Fibroblast of lung (primary cell): ENCODE measurements at regions not wholly inside any gene's neighbourhood (a gene's known extent, or its start where the extent isn't known, plus 50 kb on each side); places are given as distances from the start of the nearest gene placed in this dataset.
"Not testable (repeated sequence)": the region's sequence is repeated elsewhere in the genome, so short reads cannot be mapped to it uniquely, and the experiment has no call there.

Source experiments
- DNase-seq, 2 donors: peaks; one replicate each; pipeline versions ENCODE4 v3.0.0 to v3.0.0-alpha.2; 2010; ENCODE audit warnings: low read depth in 2 of 2
- H2AFZ ChIP-seq: 2 replicates; pipeline ENCODE4 v1.5.1; 2012; ENCODE audit warnings: low read length, control low read depth, inconsistent platforms
- H3K27ac ChIP-seq: 2 replicates; pipeline ENCODE4 v1.5.1; 2011; ENCODE audit warnings: low read length, control low read depth; ENCODE audit not compliant: insufficient read depth
- H3K27me3 ChIP-seq: 2 replicates; pipeline ENCODE4 v1.5.1; 2011; ENCODE audit warnings: mild to moderate bottlenecking, low read length; ENCODE audit not compliant: control insufficient read depth, insufficient read depth
- H3K36me3 ChIP-seq: 2 replicates; pipeline ENCODE4 v1.5.1; 2011; ENCODE audit warnings: low read length; ENCODE audit not compliant: control insufficient read depth, insufficient read depth
- H3K4me1 ChIP-seq: 2 replicates; pipeline ENCODE4 v1.5.1; 2011; ENCODE audit warnings: low read length; ENCODE audit not compliant: control insufficient read depth, insufficient read depth; ENCODE audit errors: extremely low read depth
- H3K4me2 ChIP-seq: 2 replicates; pipeline ENCODE4 v1.5.1; 2011; ENCODE audit warnings: low read length, control low read depth; ENCODE audit not compliant: insufficient read depth; ENCODE audit errors: extremely low read depth
- H3K4me3 ChIP-seq, 4 experiments: fragments of 200-600 bp in 1 of 4; sonication (generic) in 1 of 4; replicated peaks in 1 of 4; 2 replicates each; pipeline ENCODE4 v1.5.1; 2011 to 2016; ENCODE audit warnings: low read length in 4 of 4, low read depth in 3 of 4, mild to moderate bottlenecking in 3 of 4, control low read depth in 2 of 4, inconsistent platforms in 1 of 4, mixed read lengths in 1 of 4; ENCODE audit not compliant: insufficient read depth in 1 of 4; ENCODE audit errors: control extremely low read depth in 1 of 4
- H3K79me2 ChIP-seq: 2 replicates; pipeline ENCODE4 v1.5.1; 2012; ENCODE audit warnings: mild to moderate bottlenecking, low read length, inconsistent platforms; ENCODE audit not compliant: control insufficient read depth, insufficient read depth
- H3K9ac ChIP-seq: 2 replicates; pipeline ENCODE4 v1.5.1; 2011; ENCODE audit warnings: mild to moderate bottlenecking, low read length, control low read depth; ENCODE audit not compliant: insufficient read depth
- H3K9me3 ChIP-seq: 2 replicates; pipeline ENCODE4 v1.5.1; 2012; ENCODE audit warnings: low read depth, low read length; ENCODE audit not compliant: control insufficient read depth, insufficient read depth
- H4K20me1 ChIP-seq: 2 replicates; pipeline ENCODE4 v1.5.1; 2011; ENCODE audit warnings: low read length; ENCODE audit not compliant: control insufficient read depth, insufficient read depth; ENCODE audit errors: extremely low read depth
- EZH2 ChIP-seq: IDR thresholded peaks from 2 replicates; pipeline ENCODE4 v1.5.1; 2012; ENCODE audit warnings: low read length, control low read depth, mild to moderate bottlenecking; ENCODE audit errors: missing control alignments
- TF ChIP-seq, protein P1 (sequence below), 2 donors: IDR thresholded peaks in 1 of 2; conservative IDR thresholded peaks in 1 of 2; 1 replicate in 1 of 2; 2 replicates in 1 of 2; pipeline ENCODE4 v1.5.1; 2011 to 2012; ENCODE audit warnings: low read length in 2 of 2, control low read depth in 1 of 2, inconsistent platforms in 1 of 2, low read depth in 1 of 2, mild to moderate bottlenecking in 1 of 2

DNA sequence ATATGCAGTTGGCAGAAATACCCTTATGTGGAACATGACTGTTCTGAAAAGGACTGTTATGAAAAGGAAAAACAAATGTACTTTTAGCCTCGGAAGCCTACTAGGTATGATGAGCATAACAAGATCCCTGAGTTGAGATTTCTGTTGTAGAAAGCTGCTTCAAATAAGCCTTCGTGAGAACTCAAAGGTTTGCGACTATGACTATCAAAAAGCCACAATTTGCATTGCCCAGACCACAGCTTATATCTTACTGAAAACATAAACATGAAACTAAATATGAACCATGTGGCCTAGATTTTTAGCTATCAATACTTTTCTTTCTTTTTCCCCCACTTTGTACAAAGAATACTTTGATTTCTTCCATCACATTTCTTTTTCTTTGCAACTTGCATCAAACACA, 398.2 kb upstream of the LCORL start:
- H3K9ac ChIP-seq = no peak overlapping the region
- no peaks in the 10 kb centered on the region for H3K9me3 ChIP-seq
- no peak overlapping the region for H3K4me2 ChIP-seq

DNA sequence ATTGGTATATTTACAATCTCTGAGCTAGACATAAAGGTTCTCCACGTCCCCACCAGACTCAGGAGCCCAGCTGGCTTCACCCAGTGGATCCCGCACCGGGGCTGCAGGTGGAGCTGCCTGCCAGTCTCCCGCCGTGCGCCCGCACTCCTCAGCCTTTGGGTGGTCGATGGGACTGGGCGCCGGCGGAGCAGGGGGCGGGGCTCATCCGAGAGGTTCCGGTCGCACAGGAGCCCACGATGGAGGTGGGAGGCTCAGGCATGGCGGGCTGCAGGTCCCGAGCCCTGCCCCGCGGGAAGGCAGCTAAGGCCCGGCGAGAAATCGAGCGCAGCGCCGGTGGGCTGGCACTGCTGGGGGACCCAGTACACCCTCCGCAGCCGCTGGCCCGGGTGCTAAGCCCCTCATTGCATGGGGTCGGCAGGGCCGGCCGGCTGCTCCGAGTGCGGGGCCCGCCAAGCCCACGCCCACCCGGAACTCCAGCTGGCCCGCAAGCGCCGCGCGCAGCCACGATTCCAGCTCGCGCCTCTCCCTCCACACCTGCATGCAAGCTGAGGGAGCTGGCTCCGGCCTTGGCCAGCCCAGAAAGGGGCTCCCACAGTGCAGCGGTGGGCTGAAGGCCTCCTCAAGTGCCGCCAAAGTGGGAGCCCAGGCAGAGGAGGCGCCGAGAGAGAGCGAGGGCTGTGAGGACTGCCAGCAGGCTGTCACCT, 396.8 kb upstream of the LCORL start:
- not testable (repeated sequence) for H3K79me2 ChIP-seq, H2AFZ ChIP-seq, H3K9me3 ChIP-seq, H3K27me3 ChIP-seq, DNase-seq, H4K20me1 ChIP-seq, H3K4me3 ChIP-seq, H3K4me1 ChIP-seq, H3K36me3 ChIP-seq, H3K9ac ChIP-seq, H3K4me2 ChIP-seq, H3K27ac ChIP-seq

More for the DNA sequence above, 398.2 kb upstream of the LCORL start:
- H3K79me2 ChIP-seq = no peaks in the 10 kb centered on the region
- no peaks in the 10 kb centered on the region for H4K20me1 ChIP-seq
- H3K27me3 ChIP-seq = no peaks in the 10 kb centered on the region
- no peaks in the 10 kb centered on the region for H3K4me1 ChIP-seq
- H3K36me3 ChIP-seq = no peaks in the 10 kb centered on the region
- TF ChIP-seq, protein P1, sequence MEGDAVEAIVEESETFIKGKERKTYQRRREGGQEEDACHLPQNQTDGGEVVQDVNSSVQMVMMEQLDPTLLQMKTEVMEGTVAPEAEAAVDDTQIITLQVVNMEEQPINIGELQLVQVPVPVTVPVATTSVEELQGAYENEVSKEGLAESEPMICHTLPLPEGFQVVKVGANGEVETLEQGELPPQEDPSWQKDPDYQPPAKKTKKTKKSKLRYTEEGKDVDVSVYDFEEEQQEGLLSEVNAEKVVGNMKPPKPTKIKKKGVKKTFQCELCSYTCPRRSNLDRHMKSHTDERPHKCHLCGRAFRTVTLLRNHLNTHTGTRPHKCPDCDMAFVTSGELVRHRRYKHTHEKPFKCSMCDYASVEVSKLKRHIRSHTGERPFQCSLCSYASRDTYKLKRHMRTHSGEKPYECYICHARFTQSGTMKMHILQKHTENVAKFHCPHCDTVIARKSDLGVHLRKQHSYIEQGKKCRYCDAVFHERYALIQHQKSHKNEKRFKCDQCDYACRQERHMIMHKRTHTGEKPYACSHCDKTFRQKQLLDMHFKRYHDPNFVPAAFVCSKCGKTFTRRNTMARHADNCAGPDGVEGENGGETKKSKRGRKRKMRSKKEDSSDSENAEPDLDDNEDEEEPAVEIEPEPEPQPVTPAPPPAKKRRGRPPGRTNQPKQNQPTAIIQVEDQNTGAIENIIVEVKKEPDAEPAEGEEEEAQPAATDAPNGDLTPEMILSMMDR (conservative IDR thresholded peaks at IDR 0.05 in 1 of 2, IDR thresholded peaks at IDR 0.05 in 1 of 2; ENCODE audit: low read depth in 1 of 2, low read length in 2 of 2) = no peak
- no peak for TF ChIP-seq EZH2
- DNase-seq = no peak
- no peak overlapping the region for H3K4me3 ChIP-seq
- no peak overlapping the region for H2AFZ ChIP-seq
- H3K27ac ChIP-seq = no peak overlapping the region

DNA sequence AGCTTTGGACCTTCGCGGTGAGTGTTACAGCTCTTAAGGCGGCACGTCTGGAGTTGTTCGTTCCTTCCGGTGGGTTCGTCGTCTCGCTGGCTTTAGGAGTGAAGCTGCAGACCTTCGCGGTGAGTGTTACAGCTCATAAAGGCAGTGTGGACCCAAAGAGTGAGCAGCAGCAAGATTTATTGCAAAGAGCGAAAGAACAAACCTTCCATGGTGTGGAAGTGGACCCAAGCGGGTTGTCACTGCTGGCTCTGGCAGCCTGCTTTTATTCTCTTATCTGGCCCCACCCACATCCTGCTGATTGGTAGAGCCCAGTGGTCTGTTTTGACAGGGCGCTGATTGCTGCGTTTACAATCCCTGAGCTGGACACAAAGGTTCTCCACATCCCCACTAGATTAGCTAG, 396.1 kb upstream of the LCORL start:
- not testable (repeated sequence) for H3K4me1 ChIP-seq, H3K9me3 ChIP-seq, H3K4me2 ChIP-seq, H3K27ac ChIP-seq, H3K4me3 ChIP-seq, DNase-seq, H3K9ac ChIP-seq, H3K27me3 ChIP-seq, H4K20me1 ChIP-seq, H3K36me3 ChIP-seq, H2AFZ ChIP-seq, H3K79me2 ChIP-seq

DNA sequence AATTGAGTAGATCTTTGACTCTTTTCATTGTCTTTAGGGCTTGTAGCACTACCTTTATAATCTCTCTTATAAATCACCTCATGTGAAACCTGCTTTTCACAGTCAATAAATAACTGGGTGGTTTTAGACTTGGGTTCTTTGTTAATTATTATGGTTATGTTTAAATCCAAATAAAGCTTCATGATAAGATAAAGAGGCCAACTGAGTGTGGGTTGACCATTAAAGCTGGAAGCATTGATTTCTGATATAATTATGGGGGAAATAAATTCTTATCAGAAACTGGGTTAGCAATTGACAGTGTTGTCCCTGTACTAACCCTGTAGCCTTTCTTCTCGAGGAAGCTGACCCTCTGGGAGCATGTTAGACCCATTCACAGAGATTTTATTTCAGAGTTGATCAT, 384.7 kb upstream of the LCORL start:
- Histone ChIP-seq H4K20me1 (no peaks in the 10 kb centered on the region), H3K36me3 (no peaks in the 10 kb centered on the region), H3K9ac (no peak overlapping the region), H3K9me3 (no peaks in the 10 kb centered on the region), H3K4me2 (no peak overlapping the region), H3K79me2 (no peaks in the 10 kb centered on the region), H3K4me1 (no peaks in the 10 kb centered on the region), H3K4me3 (no peak overlapping the region), H2AFZ (no peak overlapping the region), H3K27ac (no peak overlapping the region), H3K27me3 (no peaks in the 10 kb centered on the region)
- DNase-seq = no peak
- TF ChIP-seq, protein P1 (conservative IDR thresholded peaks at IDR 0.05 in 1 of 2, IDR thresholded peaks at IDR 0.05 in 1 of 2; ENCODE audit: low read depth in 1 of 2, low read length in 2 of 2) = no peak
- no peak for TF ChIP-seq EZH2
